ENCODE measurements at regions not wholly inside any gene's neighbourhood (a gene's known extent, or its start where the extent isn't known, plus 50 kb on each side); places are given as distances from the start of the nearest gene placed in this dataset.

GRCh38 chr2:38131676-38132075 lies 55.7 kb upstream of the CYP1B1 start:
- no peaks in the 10 kb centered on the region for H3K27me3 ChIP-seq
- H3K4me3 ChIP-seq, result no peak overlapping the region
- H3K36me3 ChIP-seq, result peaks cover 0 to 14% (median 0%) of the 10 kb centered on the region in 4 donors
- DNase-seq, result no peak
- WGBS, 5 donors, result 82 to 96% (median 95%) methylated on average over 2 of the region's 2 CpGs
- H3K27ac ChIP-seq, result no peak overlapping the region
- H3K4me1 ChIP-seq, result peaks cover 0 to 13% (median 0%) of the 10 kb centered on the region in 4 donors
- peaks cover 0 to 13% (median 9%) of the 10 kb centered on the region in 4 donors for H3K9me3 ChIP-seq
- intact Hi-C loops (cut with DNase I; ENCODE audit: low total_unique reads), result no loop called here
- TF ChIP-seq EP300 (IDR thresholded peaks at IDR 0.05), result no peak
- TF ChIP-seq POLR2A (IDR thresholded peaks at IDR 0.05), result no peak
- TF ChIP-seq POLR2AphosphoS5 (IDR thresholded peaks at IDR 0.05), result no peak
- TF ChIP-seq CTCF (IDR thresholded peaks at IDR 0.05), result no peak

GRCh38 chr2:38130876-38131275 lies 54.9 kb upstream of the CYP1B1 start:
- no peak for DNase-seq
- Histone ChIP-seq H3K36me3 (peaks cover 0 to 14% (median 0%) of the 10 kb centered on the region in 4 donors), H3K4me1 (peaks cover 0 to 13% (median 0%) of the 10 kb centered on the region in 4 donors), H3K4me3 (no peak overlapping the region), H3K27ac (no peak overlapping the region), H3K27me3 (no peaks in the 10 kb centered on the region), H3K9me3 (peaks cover 0 to 20% (median 9%) of the 10 kb centered on the region in 4 donors)
- 68 to 85% (median 84%) methylated on average over 3 of the region's 3 CpGs for WGBS, 5 donors
- intact Hi-C loops (cut with DNase I; ENCODE audit: low total_unique reads), result no loop called here
- TF ChIP-seq POLR2AphosphoS5 (IDR thresholded peaks at IDR 0.05) (no peak), EP300 (IDR thresholded peaks at IDR 0.05) (no peak), POLR2A (IDR thresholded peaks at IDR 0.05) (no peak)

GRCh38 chr2:38129987-38130386 lies 54.0 kb upstream of the CYP1B1 start:
- WGBS, 5 donors, result 63 to 78% (median 74%) methylated on average over 3 of the region's 3 CpGs
- TF ChIP-seq POLR2A (IDR thresholded peaks at IDR 0.05) (no peak), EP300 (IDR thresholded peaks at IDR 0.05) (no peak), CTCF (IDR thresholded peaks at IDR 0.05) (no peak), POLR2AphosphoS5 (IDR thresholded peaks at IDR 0.05) (no peak)
- peaks cover 0 to 14% (median 0%) of the 10 kb centered on the region in 4 donors for H3K36me3 ChIP-seq
- H3K27ac ChIP-seq, result peak overlapping the region in 4 of 5 donors; percentile 19 to 72 (median 54)
- no peak overlapping the region for H3K4me3 ChIP-seq
- H3K9me3 ChIP-seq, result peaks cover 0 to 20% (median 9%) of the 10 kb centered on the region in 4 donors
- intact Hi-C loops (cut with DNase I; ENCODE audit: low total_unique reads), result no loop called here
- H3K4me1 ChIP-seq, result peaks cover 0 to 13% (median 0%) of the 10 kb centered on the region in 4 donors
- DNase-seq, result no peak
- no peaks in the 10 kb centered on the region for H3K27me3 ChIP-seq

- H3K9me3 ChIP-seq, result peaks cover 0 to 20% (median 9%) of the 10 kb centered on the region in 4 donors
- H3K27ac ChIP-seq, result peak overlapping the region in 4 of 5 donors; percentile 19 to 72 (median 54)
- intact Hi-C loops (cut with DNase I; ENCODE audit: low total_unique reads), result no loop called here
- 52 to 76% (median 66%) methylated on average over 1 of the region's 1 CpG for WGBS, 5 donors
- H3K4me1 ChIP-seq, result peaks cover 0 to 13% (median 0%) of the 10 kb centered on the region in 4 donors
- TF ChIP-seq POLR2AphosphoS5 (IDR thresholded peaks at IDR 0.05) (no peak), EP300 (IDR thresholded peaks at IDR 0.05) (no peak), POLR2A (IDR thresholded peaks at IDR 0.05) (no peak), CTCF (IDR thresholded peaks at IDR 0.05) (no peak)
- no peak for DNase-seq
- H3K4me3 ChIP-seq, result no peak overlapping the region
- H3K36me3 ChIP-seq, result peaks cover 0 to 14% (median 0%) of the 10 kb centered on the region in 4 donors
- no peaks in the 10 kb centered on the region for H3K27me3 ChIP-seq
Measured at GRCh38 chr2:38129481-38129880, 53.5 kb upstream of the CYP1B1 start.

- Histone ChIP-seq H3K9me3 (peaks cover 0 to 20% (median 9%) of the 10 kb centered on the region in 4 donors), H3K4me3 (no peak overlapping the region), H3K36me3 (peaks cover 0 to 14% (median 0%) of the 10 kb centered on the region in 4 donors), H3K27me3 (no peaks in the 10 kb centered on the region), H3K27ac (peak overlapping the region in 4 of 5 donors; percentile 38 to 72 (median 64)), H3K4me1 (peaks cover 0 to 13% (median 0%) of the 10 kb centered on the region in 4 donors)
- peak in 1 of 2 donors; percentile 53 for DNase-seq
- intact Hi-C loops (cut with DNase I; ENCODE audit: low total_unique reads), result no loop called here
- peak in 2 of 3 donors; percentile 42 to 43 for TF ChIP-seq POLR2AphosphoS5 (IDR thresholded peaks at IDR 0.05)
- no peak for TF ChIP-seq CTCF (IDR thresholded peaks at IDR 0.05)
- WGBS, 5 donors, result 56 to 90% (median 78%) methylated on average over 2 of the region's 2 CpGs
Measured at GRCh38 chr2:38128653-38129052, 52.7 kb upstream of the CYP1B1 start.
